ENCODE measurements at regions not wholly inside any gene's neighbourhood (a gene's known extent, or its start where the extent isn't known, plus 50 kb on each side); places are given as distances from the start of the nearest gene placed in this dataset.

DNA sequence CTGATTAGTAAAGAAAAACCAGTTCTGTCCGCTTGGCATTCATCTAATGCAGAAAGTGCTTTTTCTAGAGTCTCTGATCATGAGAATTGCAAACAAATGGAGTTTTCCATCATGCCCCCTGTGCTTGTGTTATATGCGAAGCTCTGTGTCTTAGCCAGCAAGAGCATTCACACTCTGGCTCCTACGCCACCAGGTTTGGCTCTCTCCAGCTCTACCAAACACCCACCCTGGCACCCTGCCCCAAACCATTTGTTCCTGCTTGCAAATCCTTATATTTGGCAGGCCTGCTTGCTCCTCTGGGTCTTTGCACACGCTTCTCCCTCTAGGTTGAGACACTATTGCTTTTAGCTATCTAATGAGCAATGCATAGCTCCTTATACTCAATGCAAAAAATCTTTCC is 204.1 kb upstream of the CYRIA start:
- no peak for DNase-seq

DNA sequence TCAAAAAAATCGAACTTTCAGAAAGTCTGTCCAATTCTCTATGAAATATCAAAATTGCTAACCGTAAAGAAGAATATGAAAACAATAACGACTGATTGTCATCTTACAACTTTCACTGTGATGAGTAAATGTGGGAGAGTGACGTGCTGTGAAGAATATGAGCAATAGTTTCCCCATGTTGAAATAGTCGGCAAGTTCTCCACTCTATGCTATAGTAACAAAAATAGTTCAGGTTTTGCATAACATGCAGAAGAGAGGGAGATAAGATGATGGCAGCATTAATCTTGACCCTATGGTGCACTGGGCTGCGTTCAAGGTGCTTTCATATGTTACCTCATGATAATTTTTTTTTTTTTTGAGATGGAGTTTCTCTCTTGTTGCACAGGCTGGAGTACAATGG is 196.8 kb upstream of the CYRIA start:
- DNase-seq: no peak

DNA sequence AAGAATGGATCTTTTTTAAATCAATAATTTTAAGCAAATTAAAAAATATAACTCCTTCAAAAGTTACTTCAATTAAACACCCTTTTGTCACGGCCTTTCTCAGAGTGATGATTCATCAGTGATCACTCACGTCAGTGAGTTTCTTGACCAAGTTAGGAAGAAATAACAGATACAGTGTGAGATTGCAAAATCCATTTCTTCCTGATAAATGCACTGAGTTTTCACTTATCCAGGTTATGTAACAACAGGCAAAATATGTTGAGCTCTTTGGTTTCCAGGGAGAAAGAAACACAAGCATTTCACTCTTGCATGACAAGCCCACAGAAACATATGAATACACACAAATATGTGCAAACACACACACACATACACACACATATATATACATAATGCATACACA is 195.9 kb upstream of the CYRIA start:
- DNase-seq: no peak

DNA sequence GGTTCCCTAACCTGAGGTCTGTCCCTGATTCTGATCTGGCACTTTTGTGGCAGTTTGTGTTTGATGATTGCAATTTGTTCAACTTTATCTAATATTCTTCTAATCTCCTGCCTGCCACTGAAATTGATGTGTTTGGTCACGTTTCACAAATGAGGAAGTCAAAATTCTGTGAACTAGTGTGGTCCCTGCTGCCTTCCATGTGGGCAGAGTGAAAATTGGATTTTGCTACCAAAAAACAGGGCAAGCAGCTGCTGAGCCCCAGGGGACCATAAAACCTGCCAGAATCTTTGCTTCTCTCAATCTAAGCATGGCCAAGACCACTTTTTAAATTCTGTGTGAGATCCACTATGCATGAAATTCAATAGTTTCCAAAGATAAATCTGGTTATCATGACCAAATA is 195.5 kb upstream of the CYRIA start:
- DNase-seq: no peak

DNA sequence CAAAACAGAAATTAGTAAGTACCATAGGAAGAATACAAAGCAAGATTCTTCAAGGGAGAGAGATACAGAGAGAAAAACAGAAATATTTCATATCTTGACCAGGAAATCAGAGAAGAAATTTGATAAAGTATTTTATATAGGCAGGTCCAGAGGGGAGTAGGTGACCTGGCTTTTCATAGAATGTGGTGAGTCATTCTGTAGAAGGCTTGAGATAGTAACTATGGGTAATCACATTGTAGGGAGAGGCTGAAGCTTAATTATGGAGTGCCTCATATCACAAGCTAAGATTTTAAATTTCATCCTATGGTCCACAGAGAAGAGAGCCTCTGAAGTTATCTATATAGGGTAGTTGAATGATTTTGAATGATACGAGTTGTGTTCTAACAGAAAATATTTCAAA is 195.0 kb upstream of the CYRIA start:
- DNase-seq: no peak

DNA sequence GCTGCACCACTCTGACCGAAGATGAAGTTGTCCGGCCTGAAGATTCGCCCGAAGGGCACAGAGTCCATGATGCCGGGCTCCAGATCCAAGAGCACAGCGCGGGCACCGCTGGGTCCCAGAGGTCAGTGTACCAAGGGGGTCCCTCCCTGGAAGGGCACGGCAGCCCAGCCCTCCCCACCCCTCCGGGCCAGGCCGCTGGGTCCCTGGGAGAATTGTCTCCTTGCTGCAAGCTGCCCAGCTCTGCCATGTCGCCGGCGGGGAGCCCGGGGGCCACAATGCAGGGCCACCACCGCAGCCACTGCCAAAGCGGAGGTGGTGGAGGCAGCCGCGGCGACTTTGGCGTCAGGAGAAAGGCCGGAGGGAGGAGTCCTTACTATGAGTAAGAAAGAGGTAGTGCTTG is 189.5 kb upstream of the CYRIA start:
- DNase-seq: no peak

DNA sequence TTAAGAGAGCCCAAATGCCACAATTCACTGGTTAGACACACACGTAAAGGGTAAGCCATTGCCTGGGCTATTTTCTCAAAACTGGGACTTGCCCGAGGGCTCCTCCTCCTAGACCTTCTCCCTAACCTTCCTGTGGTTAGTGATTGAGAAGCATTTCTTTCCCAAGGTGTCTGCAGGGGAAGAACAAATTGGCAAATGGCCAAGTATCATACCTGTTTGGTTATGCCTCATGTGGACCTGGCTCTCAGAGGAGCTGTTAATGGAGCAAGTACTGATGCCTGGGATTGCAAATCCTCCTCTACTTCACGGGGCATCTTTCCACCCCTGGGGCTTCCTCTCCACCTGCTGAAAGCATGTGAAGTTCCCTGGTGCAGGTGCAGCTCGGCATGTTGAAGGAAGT is 187.5 kb upstream of the CYRIA start:
- no peak for DNase-seq

DNA sequence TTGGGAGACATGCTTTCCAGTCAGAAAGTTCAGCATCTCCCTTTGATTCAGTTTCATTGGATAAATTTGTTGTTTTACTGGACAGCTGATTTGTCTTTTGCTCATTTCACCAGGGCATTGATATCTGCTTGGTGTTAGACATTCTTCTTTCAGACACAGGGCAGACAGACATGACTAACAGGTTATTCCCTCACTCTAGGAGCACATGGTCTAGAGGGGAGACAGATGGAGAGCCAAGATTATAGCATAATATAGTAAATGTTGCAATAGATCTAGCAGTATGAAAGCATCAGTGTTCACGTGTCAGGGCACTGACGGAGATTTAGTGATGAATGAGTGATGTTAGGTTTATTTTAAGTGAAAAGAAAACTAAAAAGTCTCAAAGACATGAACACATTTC is 187.0 kb upstream of the CYRIA start:
- DNase-seq: no peak

DNA sequence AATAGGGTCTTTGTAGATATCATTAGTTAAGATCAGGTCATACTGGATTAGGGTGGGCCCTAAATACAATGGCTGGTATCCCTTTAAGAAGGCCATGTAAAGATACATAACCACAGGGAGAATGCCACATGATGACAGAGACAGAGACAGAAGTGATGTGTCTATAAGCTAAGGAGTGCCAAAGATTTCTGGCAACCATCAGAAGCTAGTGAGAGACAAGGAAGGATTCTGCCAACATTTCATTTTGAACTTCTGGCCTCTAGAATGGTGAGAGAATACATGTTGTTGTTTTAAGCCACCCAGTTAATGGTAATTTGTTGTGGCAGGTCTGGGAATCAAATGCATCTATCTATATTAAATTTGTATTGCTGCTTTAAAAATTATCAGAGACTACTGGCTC is 185.5 kb upstream of the CYRIA start:
- DNase-seq: no peak

DNA sequence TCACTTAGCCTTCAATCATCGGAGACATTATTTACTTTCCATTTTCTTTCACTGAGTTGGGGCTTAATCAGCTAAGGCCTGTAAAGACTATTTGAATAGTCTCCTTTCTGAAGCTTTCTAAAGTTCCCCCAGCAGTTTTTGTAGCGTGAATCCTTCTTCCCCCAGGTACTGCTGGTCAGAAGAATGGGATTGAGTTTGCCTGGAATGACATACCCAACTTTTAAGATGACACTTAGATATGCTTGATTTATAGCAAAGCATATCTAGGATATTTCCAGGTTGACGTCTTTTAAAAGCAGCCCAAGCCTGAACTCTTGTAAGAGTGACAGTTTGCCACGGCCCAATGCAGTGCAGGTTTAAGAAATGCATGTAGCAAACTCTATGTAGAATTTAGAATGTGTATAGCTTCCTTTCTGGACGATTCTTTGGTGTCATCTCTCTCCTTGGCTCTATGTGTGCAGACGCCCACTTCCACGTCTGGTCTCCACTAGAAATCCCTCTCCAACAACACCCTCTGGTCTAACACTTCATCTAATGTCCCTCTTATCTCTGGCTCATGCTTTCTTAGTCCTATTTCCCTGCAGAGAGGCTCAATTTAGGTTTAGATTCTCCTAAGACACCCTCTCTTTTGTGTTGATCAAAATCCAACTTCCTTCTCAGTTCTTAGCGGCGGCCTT is 175.0 kb upstream of the CYRIA start:
- no peak for DNase-seq

DNA sequence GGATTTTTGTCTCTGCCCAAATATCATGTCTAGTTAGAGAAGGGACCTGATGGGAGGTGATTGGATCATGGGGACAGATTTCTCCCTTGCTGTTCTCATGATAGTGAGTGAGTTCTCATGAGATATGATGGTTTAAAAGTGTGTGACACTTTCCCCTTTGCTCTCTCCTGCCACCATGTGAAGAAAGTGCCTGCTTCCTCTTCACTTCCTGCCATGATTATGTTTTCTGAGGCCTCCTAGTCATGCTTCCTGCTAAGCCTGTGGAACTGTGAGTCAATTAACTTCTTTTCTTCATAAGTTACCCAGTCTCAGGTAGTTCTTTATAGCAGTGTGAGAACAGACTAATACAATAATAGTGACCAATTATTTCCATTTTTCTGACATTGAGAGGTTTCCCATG is 167.3 kb upstream of the CYRIA start:
- no peak for DNase-seq

DNA sequence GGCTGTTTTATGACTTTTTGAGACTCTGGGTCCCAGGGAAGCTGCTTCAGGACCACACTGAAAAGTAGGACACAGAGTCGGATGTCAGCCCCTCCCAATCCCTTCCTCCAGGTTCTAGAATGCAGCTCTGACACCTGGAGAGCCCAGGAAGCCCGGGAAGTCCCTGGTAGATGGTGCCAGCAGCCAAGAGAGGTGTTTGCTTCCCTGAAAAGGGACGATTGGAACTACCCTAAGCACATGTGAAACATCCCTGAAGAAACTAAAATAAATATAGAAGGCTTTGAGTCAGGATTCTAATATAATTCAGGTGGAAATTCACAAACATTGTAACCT is 163.2 kb upstream of the CYRIA start:
- no peak for DNase-seq

DNA sequence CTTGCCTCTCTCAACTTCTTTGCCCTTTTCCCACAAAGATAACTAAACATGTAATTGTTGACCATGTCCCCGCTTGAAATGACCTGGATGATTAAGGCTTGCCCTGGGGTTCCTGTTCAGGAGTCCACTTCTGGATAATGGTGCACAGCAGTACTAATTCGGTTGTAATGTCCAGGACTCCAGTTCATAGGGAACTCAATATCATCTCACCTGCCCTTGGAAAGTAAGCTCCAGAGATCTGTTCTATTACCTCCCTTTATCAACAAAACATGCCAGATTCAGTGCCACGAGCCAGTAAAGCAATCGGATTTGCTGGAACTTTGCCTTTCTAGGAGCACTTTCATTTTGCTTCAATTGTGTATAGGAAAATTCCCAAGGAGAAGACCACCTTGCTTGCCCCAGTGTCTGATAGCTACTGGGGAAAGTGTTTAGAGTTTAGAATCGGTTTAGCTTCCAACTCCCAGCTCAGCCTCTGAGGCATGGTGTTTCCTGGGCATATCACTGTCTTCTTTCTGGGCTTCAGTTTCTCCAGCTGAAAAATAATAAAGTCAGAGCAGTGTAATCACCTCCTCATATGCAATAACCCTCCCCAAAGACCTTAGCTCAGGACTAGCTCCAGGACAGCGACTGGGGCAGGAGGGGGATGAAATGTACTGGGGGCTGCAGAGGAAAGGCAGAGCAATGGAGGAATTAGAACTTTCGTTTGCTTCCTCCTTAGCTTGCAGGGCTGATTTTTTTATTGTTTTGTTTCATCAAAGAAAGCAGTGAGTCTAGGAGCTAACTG is 162.6 kb upstream of the CYRIA start:
- no peak for DNase-seq

DNA sequence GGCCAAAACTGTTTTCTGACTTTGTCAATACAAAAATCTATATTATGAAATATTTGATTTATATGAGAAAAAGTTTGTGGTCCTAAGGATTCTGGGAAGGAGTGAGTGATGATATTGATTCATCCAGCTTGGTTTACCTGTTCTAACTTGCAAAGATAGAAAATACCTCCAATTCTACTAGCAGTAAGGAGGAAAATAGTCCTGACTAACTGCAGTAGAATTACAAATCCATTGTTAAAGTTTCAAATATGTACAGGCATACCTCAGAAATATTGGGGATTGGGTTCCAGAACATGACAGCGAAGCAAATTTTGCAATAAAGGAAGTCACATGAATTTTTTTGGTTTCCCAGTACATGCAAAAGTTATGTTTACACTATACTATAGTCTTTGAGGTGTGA is 158.8 kb upstream of the CYRIA start:
- no peak for DNase-seq

DNA sequence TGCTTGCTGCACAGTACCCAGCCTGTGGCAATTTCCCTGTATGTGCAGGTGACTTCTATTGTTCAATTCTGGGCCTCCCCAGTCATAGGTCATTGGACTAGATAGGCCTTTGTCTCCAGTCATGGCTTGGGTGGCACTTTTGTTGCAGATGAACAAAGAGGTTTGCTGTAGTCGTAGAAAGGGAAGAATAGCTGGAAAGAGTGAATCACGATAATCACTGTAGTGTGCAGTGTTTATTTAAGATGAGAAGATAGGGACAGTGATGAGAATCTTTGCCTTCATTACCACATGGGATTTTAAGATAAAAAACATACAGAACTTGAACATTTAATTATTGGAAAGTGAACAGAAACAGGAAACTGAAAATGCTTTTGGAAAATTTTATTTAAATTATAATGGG is 156.1 kb upstream of the CYRIA start:
- DNase-seq: no peak

DNA sequence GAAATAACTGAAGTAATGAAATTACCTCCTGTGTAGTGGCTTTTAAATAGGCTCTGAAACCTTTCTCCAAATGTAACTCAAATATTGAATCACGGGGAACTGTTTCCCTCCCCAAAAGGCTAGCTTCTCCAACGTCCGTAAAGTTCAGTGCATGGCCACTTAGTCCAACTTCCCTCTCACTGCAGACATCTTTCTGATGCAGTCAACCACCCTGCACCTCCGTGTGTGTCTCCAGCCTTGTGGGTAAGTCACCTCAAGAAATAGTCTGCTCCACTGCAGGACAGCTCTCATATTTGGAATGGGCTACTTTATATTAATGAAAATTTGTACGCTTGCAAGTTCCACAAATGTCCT is 152.5 kb upstream of the CYRIA start:
- no peak for DNase-seq

DNA sequence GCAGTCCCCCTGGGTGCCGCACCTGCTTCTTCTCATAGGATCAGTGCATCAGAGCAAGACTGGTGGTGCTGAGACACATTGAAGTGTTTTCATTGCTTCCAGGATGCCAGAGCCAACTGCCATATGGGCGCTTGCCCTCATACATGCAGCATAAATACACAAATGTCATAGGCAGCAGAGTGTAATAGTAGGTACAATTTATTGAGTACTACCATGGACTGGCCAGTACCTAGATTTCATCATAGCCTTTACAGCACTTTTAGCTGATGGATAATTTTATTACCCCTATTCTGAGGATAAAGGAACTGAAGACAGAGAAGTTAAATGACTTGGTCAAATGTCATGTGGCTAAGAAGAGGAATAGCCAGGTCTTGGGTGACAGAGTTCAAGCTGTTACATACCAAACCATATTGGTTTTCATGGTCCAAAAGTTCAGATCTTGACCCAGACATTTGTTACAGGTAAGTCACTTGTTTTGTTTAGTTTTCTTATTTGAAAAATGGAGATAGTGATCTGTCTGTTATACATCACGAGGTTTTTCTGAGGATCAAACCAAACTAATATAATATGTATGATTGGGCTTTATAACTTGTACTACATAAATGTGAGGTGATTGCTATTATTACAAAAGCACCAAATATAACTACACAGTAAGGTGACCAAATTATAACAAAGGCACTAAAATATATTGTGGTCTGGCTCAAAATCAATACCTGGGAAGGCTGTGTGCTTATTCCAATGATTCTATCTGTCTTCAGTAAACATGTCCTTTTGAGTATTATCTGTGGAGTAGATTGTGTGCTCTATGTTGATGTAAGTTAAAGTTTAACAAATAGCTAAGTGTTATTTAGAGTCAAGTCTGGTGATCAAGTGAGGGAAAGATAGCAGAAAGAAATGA is 151.9 kb upstream of the CYRIA start:
- DNase-seq: no peak

DNA sequence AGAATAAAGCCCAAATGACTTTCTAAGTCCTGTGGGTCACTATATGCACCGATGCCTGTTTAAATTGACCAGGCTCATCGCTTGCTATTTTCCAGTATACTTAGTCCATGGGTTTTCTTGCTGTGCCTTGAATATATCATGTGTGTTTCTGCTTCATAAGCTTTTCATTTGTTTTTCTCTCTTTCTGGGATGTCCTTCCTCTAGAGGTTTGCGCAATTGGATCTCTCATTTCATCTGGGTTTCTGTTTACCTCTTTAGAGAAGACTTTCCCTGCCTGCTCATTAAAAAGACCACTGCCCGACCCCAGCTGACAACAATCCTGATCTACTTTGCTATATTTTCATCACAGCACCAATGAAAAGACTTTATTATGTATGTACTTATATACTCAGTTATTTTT is 150.9 kb upstream of the CYRIA start:
- no peak for DNase-seq

DNA sequence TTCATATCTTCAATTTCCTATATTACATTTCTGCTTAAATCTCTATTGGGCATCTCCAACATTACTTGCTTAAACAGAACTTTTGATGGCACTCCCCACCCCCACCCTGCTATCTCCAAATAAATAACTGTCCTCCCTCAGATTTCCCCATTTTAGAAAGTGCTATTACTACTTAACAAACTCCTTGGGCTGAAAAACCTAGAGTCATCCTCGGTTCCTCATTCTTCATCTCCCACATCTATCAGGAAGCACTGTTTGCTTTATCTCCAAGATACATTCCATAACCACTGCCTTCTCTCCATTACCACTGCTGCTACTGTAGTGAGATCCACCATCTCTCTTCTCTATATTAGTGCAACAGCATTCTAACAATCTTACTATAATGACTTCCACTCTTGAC is 150.4 kb upstream of the CYRIA start:
- no peak for DNase-seq

DNA sequence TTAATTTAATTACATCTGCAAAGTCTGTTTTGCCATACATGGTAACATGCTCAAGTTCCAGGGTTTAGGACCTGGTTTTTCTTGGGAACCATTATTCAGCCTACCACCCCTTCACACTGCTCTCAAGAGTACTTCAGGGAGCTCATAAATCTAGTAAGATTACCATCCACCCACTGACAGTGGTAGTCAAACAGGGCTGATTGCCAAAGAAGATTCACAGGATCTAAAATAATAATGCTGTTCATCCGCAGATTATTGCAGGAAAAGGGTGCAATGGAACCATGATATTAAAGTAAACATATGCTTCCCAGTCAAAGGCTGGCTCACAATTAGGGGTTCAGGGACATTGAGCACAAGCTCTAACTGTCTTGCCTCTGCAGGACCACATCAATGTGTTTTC is 148.0 kb upstream of the CYRIA start:
- DNase-seq: no peak

DNA sequence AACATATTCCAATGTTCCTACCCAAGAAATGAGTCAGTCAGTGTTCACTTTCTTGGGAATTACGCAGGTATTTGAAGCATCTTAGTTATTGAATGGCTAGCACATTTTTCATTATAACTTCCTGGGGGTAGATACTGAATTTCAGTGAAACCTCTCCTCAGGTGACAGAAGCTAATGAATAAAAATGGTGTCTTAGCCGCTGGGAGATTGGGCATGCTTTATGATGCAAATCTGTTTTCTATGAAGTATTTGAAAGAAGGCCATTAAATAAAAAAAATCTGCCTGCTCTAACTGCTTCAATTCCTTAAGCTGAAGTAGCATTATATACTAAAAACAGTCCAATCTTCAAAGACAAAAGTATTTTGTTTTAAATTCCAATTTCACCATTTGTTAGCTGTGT is 132.8 kb upstream of the CYRIA start:
- DNase-seq: no peak

DNA sequence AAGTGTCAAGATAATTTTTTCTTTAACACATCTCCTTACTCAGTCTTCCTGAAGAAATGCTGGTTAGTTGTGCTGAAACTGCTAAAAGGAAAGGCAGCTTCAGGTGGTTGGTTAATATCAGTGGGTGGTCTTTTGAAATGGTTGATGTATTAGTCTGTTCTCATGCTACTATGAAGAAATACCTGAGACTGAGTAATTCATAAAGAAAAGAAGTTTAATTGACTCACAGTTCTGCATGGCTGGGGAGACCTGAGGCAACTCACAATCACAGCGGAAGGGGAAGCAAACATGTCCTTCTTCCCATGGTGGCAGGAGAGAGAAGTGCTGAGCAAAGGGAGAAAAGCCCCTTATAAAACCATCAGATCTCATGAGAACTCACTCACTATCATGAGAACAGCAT is 125.9 kb upstream of the CYRIA start:
- no peak for DNase-seq

DNA sequence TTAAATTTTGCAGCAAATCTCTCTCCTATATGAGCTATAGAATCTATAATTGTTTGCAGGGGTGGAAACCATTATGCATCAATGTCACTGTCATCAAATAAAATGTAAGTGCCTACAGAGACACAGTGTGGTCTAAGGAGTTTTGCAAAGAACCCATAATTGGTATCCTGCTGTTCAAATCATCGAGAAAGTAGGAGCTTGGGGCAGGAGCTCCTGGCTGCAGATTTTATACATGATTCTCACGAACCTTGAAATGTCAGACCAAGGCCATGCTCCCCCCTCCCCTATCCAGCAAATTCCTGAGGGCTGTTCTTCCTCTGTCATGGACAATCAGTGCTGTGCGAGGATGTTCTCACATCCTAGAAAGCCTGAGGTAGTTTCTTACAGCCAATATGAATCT is 119.5 kb upstream of the CYRIA start:
- DNase-seq: no peak

DNA sequence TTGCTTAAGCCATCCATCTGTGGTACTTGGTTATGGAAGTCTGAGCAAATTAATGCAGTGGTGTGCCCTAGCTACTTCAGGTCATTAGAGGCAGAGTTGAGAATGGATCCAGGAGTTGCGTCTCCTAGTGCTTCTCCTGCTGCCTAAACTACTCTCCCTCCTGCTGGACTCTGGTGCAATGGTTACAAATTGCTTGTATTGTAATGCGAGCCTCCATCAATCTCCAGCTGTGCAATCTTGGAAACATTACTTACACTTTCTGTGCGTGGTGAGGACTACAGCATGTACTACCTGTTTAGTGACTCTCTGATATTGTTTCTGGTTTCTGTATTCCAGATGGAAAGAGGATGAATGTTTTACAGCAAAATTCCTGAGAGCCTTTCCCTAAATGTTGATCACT is 119.0 kb upstream of the CYRIA start:
- DNase-seq: no peak

Data from NCI-H774 (cell line).